ENCODE measurements at regions not wholly inside any gene's neighbourhood (a gene's known extent, or its start where the extent isn't known, plus 50 kb on each side); places are given as distances from the start of the nearest gene placed in this dataset.
"Not testable (repeated sequence)": the region's sequence is repeated elsewhere in the genome, so short reads cannot be mapped to it uniquely, and the experiment has no call there.

- in situ Hi-C loops (cut with HindIII; ENCODE audit: low pct_unique_long_range_greater_than_20kb, low sequenced_read_pairs) = no loop called here
- TF ChIP-seq REST (IDR thresholded peaks at IDR 0.05; ENCODE audit: insufficient read depth in 1 of 2, low read depth in 2 of 2, low read length in 1 of 2) = no peak
- no peak for TF ChIP-seq TCF7L2 (IDR thresholded peaks at IDR 0.05; ENCODE audit: low read depth, low read length)
- no peak for TF ChIP-seq POLR2AphosphoS5 (IDR thresholded peaks at IDR 0.05; ENCODE audit: low read depth, low read length)
- TF ChIP-seq SIN3A (IDR thresholded peaks at IDR 0.05; ENCODE audit: borderline replicate concordance, insufficient read depth, low read depth, low read length) = no peak
- no peak for TF ChIP-seq CTCF (IDR thresholded peaks at IDR 0.05)
- no peak overlapping the region for H3K27ac ChIP-seq (ENCODE audit: low read length)
- DNase-seq (ENCODE audit: low read depth, low spot score) (no peak), ATAC-seq (no peak)
- intact Hi-C loops (cut with micrococcal nuclease; ENCODE audit: unreplicated experiment) = no loop called here
- H3K4me3 ChIP-seq (ENCODE audit: low read depth in 2 of 2, low read length in 2 of 2) = no peak overlapping the region
- no peaks in the 10 kb centered on the region for H3K27me3 ChIP-seq (ENCODE audit: control insufficient read depth, insufficient read depth, low read length)
- no peaks in the 10 kb centered on the region for H3K36me3 ChIP-seq (ENCODE audit: control insufficient read depth, insufficient read depth, low read length)
- H3K4me1 ChIP-seq (ENCODE audit: control insufficient read depth, insufficient read depth, low read length) = 0 out of 2 replicates have a peak, but pooled peaks cover 3% of the 10 kb centered on the region
- H3K9me3 ChIP-seq (ENCODE audit: control insufficient read depth, insufficient read depth, low read depth, low read length) = no peaks in the 10 kb centered on the region
- ChIA-PET POLR2A (no interaction called here), CTCF (no interaction called here)
- no TSS peak for BruUV-seq (replicated peaks)
Measured at GRCh38 chrX:150088042-150088441, 149.8 kb upstream of the EOLA2 start.

GRCh38 chrX:150088766-150089518 is 150.7 kb upstream of the EOLA2 start:
- no peak for TF ChIP-seq POLR2AphosphoS5 (IDR thresholded peaks at IDR 0.05; ENCODE audit: low read depth, low read length)
- TF ChIP-seq TCF7L2 (IDR thresholded peaks at IDR 0.05; ENCODE audit: low read depth, low read length) = no peak
- TF ChIP-seq CTCF (IDR thresholded peaks at IDR 0.05) = no peak
- TF ChIP-seq SIN3A (IDR thresholded peaks at IDR 0.05; ENCODE audit: borderline replicate concordance, insufficient read depth, low read depth, low read length) = no peak
- no peak for TF ChIP-seq REST (IDR thresholded peaks at IDR 0.05; ENCODE audit: insufficient read depth in 1 of 2, low read depth in 2 of 2, low read length in 1 of 2)
- CTCF ChIA-PET = no interaction called here
- no peak overlapping the region for H3K27ac ChIP-seq (ENCODE audit: low read length)
- no peak for ATAC-seq
- no peak overlapping the region for H3K4me3 ChIP-seq (ENCODE audit: low read depth in 2 of 2, low read length in 2 of 2)
- in situ Hi-C loops (cut with HindIII; ENCODE audit: low pct_unique_long_range_greater_than_20kb, low sequenced_read_pairs) = no loop called here
- H3K9me3 ChIP-seq (ENCODE audit: control insufficient read depth, insufficient read depth, low read depth, low read length) = no peaks in the 10 kb centered on the region
- 0 out of 2 replicates have a peak, but pooled peaks cover 3% of the 10 kb centered on the region for H3K4me1 ChIP-seq (ENCODE audit: control insufficient read depth, insufficient read depth, low read length)
- POLR2A ChIA-PET = no interaction called here
- no peaks in the 10 kb centered on the region for H3K27me3 ChIP-seq (ENCODE audit: control insufficient read depth, insufficient read depth, low read length)
- H3K36me3 ChIP-seq (ENCODE audit: control insufficient read depth, insufficient read depth, low read length) = no peaks in the 10 kb centered on the region
- BruUV-seq (replicated peaks) = no TSS peak
- intact Hi-C loops (cut with micrococcal nuclease; ENCODE audit: unreplicated experiment) = no loop called here
- no peak for DNase-seq (ENCODE audit: low read depth, low spot score)

GRCh38 chrX:150091300-150091699 is 153.0 kb upstream of the EOLA2 start:
- CTCF ChIA-PET; H3K4me3 ChIP-seq (ENCODE audit: low read depth in 2 of 2, low read length in 2 of 2); intact Hi-C loops (cut with micrococcal nuclease; ENCODE audit: unreplicated experiment); H3K27ac ChIP-seq (ENCODE audit: low read length); DNase-seq (ENCODE audit: low read depth, low spot score); ATAC-seq; in situ Hi-C loops (cut with HindIII; ENCODE audit: low pct_unique_long_range_greater_than_20kb, low sequenced_read_pairs); BruUV-seq (replicated peaks); H3K27me3 ChIP-seq (ENCODE audit: control insufficient read depth, insufficient read depth, low read length); H3K9me3 ChIP-seq (ENCODE audit: control insufficient read depth, insufficient read depth, low read depth, low read length); H3K4me1 ChIP-seq (ENCODE audit: control insufficient read depth, insufficient read depth, low read length); POLR2A ChIA-PET; H3K36me3 ChIP-seq (ENCODE audit: control insufficient read depth, insufficient read depth, low read length): not testable (repeated sequence)

All from Panc1 (cell line).